ENCODE measurements at regions not wholly inside any gene's neighbourhood (a gene's known extent, or its start where the extent isn't known, plus 50 kb on each side); places are given as distances from the start of the nearest gene placed in this dataset.
A peak's percentile ranks its signal among the peaks of the same experiment; 100 is the strongest.

DNA sequence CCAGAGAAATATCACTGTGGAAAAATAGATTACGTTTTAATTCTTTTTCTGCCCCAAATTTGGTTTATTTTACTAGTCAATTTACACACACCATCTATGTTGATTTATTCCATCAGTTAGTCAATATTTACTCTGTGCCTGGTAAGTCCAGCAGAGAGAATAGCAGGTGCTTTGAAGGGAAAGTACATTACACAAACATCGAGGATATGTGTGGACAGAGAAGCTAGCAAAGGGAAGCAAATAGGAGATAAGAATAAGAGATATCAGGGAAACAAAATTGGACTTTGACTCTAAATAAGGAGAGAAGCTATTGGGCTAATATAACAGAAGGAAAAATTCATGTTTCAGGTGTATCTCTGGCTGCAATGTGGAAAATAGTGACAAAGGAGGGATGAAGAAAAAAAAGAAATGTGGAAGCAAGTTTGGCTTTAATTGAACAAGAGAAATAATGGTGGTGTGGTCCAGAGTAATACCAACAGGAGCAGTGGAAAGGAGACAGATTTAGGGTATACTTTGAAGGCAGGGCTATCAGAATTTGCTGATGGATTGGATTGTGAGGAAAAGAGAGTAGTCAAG is 587.7 kb upstream of the CDH6 start:
- TF ChIP-seq POLR2A (IDR thresholded peaks at IDR 0.05) (no peak), POLR2AphosphoS5 (IDR thresholded peaks at IDR 0.05) (peak; percentile 83)
- TF ChIP-seq, protein P1, sequence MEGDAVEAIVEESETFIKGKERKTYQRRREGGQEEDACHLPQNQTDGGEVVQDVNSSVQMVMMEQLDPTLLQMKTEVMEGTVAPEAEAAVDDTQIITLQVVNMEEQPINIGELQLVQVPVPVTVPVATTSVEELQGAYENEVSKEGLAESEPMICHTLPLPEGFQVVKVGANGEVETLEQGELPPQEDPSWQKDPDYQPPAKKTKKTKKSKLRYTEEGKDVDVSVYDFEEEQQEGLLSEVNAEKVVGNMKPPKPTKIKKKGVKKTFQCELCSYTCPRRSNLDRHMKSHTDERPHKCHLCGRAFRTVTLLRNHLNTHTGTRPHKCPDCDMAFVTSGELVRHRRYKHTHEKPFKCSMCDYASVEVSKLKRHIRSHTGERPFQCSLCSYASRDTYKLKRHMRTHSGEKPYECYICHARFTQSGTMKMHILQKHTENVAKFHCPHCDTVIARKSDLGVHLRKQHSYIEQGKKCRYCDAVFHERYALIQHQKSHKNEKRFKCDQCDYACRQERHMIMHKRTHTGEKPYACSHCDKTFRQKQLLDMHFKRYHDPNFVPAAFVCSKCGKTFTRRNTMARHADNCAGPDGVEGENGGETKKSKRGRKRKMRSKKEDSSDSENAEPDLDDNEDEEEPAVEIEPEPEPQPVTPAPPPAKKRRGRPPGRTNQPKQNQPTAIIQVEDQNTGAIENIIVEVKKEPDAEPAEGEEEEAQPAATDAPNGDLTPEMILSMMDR (IDR thresholded peaks at IDR 0.05) = no peak

All from prostate gland (tissue), 2 donors.